Esophagus (tissue), 2 donors: ENCODE measurements at regions not wholly inside any gene's neighbourhood (a gene's known extent, or its start where the extent isn't known, plus 50 kb on each side); places are given as distances from the start of the nearest gene placed in this dataset.

ENCODE experiments used
- H3K27ac ChIP-seq, 2 donors: one replicate each; pipeline ENCODE4 v1.5.1; 2013; ENCODE audit warnings: low read depth in 2 of 2, mild to moderate bottlenecking in 2 of 2, inconsistent platforms in 1 of 2, low read length in 1 of 2, moderate library complexity in 1 of 2
- H3K27me3 ChIP-seq, 2 donors: one replicate each; pipeline ENCODE4 v1.6.1; 2013; ENCODE audit warnings: low read length in 2 of 2, control low read depth in 1 of 2, mild to moderate bottlenecking in 1 of 2; ENCODE audit not compliant: insufficient read depth in 2 of 2, control insufficient read depth in 1 of 2
- H3K36me3 ChIP-seq, 2 donors: one replicate each; pipeline ENCODE4 v1.6.1; 2013; ENCODE audit warnings: low read length in 1 of 2; ENCODE audit not compliant: control insufficient read depth in 2 of 2, insufficient read depth in 2 of 2
- H3K4me1 ChIP-seq, 2 donors: one replicate each; pipeline ENCODE4 v1.6.1; 2013; ENCODE audit warnings: low read length in 1 of 2; ENCODE audit not compliant: control insufficient read depth in 2 of 2, insufficient read depth in 2 of 2
- H3K4me3 ChIP-seq, 2 donors: one replicate each; pipeline ENCODE4 v1.5.1; 2013; ENCODE audit warnings: low read length in 2 of 2, mild to moderate bottlenecking in 2 of 2, low read depth in 1 of 2, moderate library complexity in 1 of 2
- H3K9me3 ChIP-seq, 2 donors: one replicate each; pipeline ENCODE4 v1.6.1; 2013; ENCODE audit warnings: mild to moderate bottlenecking in 2 of 2, low read depth in 1 of 2, low read length in 1 of 2, moderate library complexity in 1 of 2; ENCODE audit not compliant: control insufficient read depth in 2 of 2, insufficient read depth in 1 of 2
- WGBS, 2 donors: extraction: QIAGEN DNeasy Blood & Tissue Kit; methylation state at CpG; one replicate each; pipeline ENCODE4 v1.1.7; 2013; 5-methylcytosine and 5-hydroxymethylcytosine counted together
- donor health status: healthy with polysubstance abuse.
- donor health status: Bipolar disorder and iron deficiency.

- 45 to 55% methylated on average over 6 of the region's 6 CpGs for WGBS, 2 donors
- no peaks in the 10 kb centered on the region for H3K4me1 ChIP-seq
- no peak overlapping the region for H3K4me3 ChIP-seq
- no peaks in the 10 kb centered on the region for H3K27me3 ChIP-seq
- H3K27ac ChIP-seq, result no peak overlapping the region
- H3K36me3 ChIP-seq, result no peaks in the 10 kb centered on the region
- no peaks in the 10 kb centered on the region for H3K9me3 ChIP-seq
Observed at GRCh38 chr12:107955966-107956643, 173.0 kb upstream of the WSCD2 start.

DNA sequence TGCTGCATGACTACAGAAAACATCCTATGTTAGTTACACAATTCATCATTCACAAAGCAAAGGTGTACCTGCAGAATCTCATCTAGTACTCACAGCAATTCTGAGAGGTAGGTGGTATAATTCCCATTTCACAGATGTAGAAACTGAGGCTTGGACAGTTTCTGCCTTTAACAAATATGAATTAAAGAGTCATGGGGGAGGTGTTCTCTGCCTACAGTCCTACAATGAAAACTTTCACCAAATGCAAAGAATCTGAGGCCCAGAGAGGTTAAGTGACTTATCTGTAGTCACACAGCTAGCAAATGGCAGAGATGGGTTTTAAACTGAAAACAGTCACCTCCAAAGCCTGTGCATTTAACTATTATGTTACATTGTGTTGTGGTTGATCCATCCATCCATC, 171.6 kb upstream of the WSCD2 start:
- H3K36me3 ChIP-seq, result no peaks in the 10 kb centered on the region
- no peaks in the 10 kb centered on the region for H3K4me1 ChIP-seq
- H3K9me3 ChIP-seq, result no peaks in the 10 kb centered on the region
- H3K4me3 ChIP-seq, result no peak overlapping the region
- H3K27ac ChIP-seq, result no peak overlapping the region
- H3K27me3 ChIP-seq, result no peaks in the 10 kb centered on the region

- Histone ChIP-seq H3K4me1 (no peaks in the 10 kb centered on the region), H3K27ac (no peak overlapping the region), H3K27me3 (no peaks in the 10 kb centered on the region), H3K4me3 (no peak overlapping the region), H3K36me3 (no peaks in the 10 kb centered on the region), H3K9me3 (no peaks in the 10 kb centered on the region)
- WGBS, 2 donors, result 68 to 69% methylated on average over 6 of the region's 6 CpGs
Observed at GRCh38 chr12:107963635-107964034, 165.5 kb upstream of the WSCD2 start.

GRCh38 chr12:107967170-107967569, 161.9 kb upstream of the WSCD2 start:
- Histone ChIP-seq H3K27ac (no peak overlapping the region), H3K36me3 (no peaks in the 10 kb centered on the region), H3K4me3 (no peak overlapping the region), H3K9me3 (no peaks in the 10 kb centered on the region), H3K4me1 (no peaks in the 10 kb centered on the region), H3K27me3 (no peaks in the 10 kb centered on the region)
- WGBS, 2 donors, result 61 to 68% methylated on average over 4 of the region's 4 CpGs

DNA sequence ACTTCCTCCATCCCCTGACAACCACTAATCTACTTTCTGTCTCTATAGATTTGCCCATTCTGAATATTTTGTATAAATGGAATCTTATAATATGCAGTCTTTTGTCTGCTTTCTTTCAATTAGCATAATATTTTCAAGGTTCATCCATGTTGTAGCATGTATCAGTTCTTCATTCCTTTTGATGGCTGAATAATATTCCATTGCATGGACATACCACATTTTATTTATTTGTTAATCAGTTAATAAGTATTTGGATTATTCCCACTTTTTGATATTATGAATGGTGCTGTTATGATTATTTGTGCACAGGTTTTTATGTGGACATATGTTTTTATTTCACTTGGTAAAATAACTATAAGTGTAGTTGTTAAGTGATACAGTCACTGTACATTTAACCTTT, 155.1 kb upstream of the WSCD2 start:
- H3K27me3 ChIP-seq, result no peaks in the 10 kb centered on the region
- no peak overlapping the region for H3K4me3 ChIP-seq
- no peaks in the 10 kb centered on the region for H3K9me3 ChIP-seq
- no peaks in the 10 kb centered on the region for H3K4me1 ChIP-seq
- no peaks in the 10 kb centered on the region for H3K36me3 ChIP-seq
- H3K27ac ChIP-seq, result no peak overlapping the region

DNA sequence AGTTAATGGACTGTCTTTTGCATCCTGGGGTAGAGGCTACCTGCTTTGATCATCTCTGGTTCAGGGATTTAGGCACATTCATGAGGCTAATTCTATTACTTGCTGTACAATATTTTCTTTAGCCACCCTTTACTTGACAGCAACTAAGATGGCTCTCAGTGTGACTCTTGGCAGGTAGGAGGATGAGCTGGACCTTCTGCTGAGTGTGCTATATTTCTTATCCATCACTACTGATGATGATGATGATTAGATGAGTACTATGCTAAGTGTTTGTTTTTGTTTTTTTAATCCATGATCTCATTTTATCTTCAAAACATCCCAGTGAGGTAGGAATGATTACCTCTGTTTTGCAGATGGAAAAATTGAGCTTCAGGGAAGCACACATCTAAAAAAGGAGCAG, 152.8 kb upstream of the WSCD2 start:
- Histone ChIP-seq H3K9me3 (no peaks in the 10 kb centered on the region), H3K4me1 (no peaks in the 10 kb centered on the region), H3K4me3 (no peak overlapping the region), H3K27ac (no peak overlapping the region), H3K36me3 (no peaks in the 10 kb centered on the region), H3K27me3 (no peaks in the 10 kb centered on the region)

- Histone ChIP-seq H3K27ac (no peak overlapping the region), H3K36me3 (no peaks in the 10 kb centered on the region), H3K4me1 (no peaks in the 10 kb centered on the region), H3K9me3 (no peaks in the 10 kb centered on the region), H3K4me3 (no peak overlapping the region), H3K27me3 (no peaks in the 10 kb centered on the region)
- 50 to 57% methylated on average over 5 of the region's 5 CpGs for WGBS, 2 donors
Observed at GRCh38 chr12:107978201-107978600, 150.9 kb upstream of the WSCD2 start.

GRCh38 chr12:107978641-107979040, 150.4 kb upstream of the WSCD2 start:
- H3K4me3 ChIP-seq, result no peak overlapping the region
- no peak overlapping the region for H3K27ac ChIP-seq
- no peaks in the 10 kb centered on the region for H3K36me3 ChIP-seq
- H3K4me1 ChIP-seq, result no peaks in the 10 kb centered on the region
- 70 to 80% methylated on average over 4 of the region's 4 CpGs for WGBS, 2 donors
- H3K9me3 ChIP-seq, result no peaks in the 10 kb centered on the region
- H3K27me3 ChIP-seq, result no peaks in the 10 kb centered on the region

DNA sequence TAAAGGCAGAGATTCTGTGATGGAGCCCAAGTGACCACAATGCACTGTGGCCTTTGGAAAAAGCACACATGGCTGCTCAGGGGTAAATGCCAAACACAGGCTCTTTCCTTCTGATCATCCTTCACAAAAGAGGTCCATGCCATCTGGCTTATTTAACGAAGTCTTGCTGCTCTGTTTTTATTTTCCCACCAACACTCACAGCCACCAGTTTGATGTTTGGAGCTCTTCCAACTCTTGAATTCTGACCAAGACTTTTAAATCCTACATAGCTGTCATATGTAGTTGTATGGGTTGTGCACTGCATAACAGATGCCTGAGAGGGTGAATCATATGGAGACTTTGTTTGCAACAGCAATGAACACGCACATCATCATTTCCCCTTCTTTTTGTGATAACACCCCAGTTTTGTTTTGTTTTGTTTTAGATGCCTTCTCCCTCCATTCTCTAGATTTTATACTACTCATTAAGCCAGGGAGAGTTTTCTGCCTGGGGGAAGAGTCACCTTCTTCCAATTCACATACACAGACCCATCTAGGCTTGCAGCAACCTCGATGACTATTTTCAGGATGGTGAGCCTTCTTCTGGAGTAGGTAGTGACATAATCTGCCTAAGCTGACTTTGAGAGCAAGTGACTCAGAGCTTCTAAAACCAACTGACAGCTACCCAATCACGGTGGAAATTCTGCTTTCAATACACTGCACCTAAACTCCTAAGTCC, 145.2 kb upstream of the WSCD2 start:
- H3K27ac ChIP-seq, result no peak overlapping the region
- no peaks in the 10 kb centered on the region for H3K27me3 ChIP-seq
- no peaks in the 10 kb centered on the region for H3K9me3 ChIP-seq
- WGBS, 2 donors, result 36 to 46% methylated on average over 4 of the region's 4 CpGs
- no peaks in the 10 kb centered on the region for H3K4me1 ChIP-seq
- no peak overlapping the region for H3K4me3 ChIP-seq
- no peaks in the 10 kb centered on the region for H3K36me3 ChIP-seq

GRCh38 chr12:107984973-107985372, 144.1 kb upstream of the WSCD2 start:
- no peaks in the 10 kb centered on the region for H3K36me3 ChIP-seq
- WGBS, 2 donors, result 77% methylated on average over 3 of the region's 3 CpGs
- no peaks in the 10 kb centered on the region for H3K27me3 ChIP-seq
- no peaks in the 10 kb centered on the region for H3K4me1 ChIP-seq
- no peak overlapping the region for H3K4me3 ChIP-seq
- H3K9me3 ChIP-seq, result no peaks in the 10 kb centered on the region
- H3K27ac ChIP-seq, result no peak overlapping the region
